HepG2 (cell line): ENCODE measurements at regions not wholly inside any gene's neighbourhood (a gene's known extent, or its start where the extent isn't known, plus 50 kb on each side); places are given as distances from the start of the nearest gene placed in this dataset.
A peak's percentile ranks its signal among the peaks of the same experiment; 100 is the strongest.

ENCODE experiments used
- ARID2 ChIP-seq: sonication (generic); formaldehyde crosslinking; IDR thresholded peaks from 2 replicates; pipeline ENCODE4 v1.8.1; 2022; ENCODE audit warnings: mild to moderate bottlenecking, missing genetic modification reagents, borderline replicate concordance
- BORCS8-MEF2B ChIP-seq: sonication (generic); formaldehyde crosslinking; IDR thresholded peaks from 2 replicates; pipeline ENCODE4 v1.8.0; 2022; ENCODE audit warnings: mild to moderate bottlenecking, missing genetic modification reagents
- CREB1 ChIP-seq, 2 experiments: fragments of 450-650 bp in 1 of 2; IDR thresholded peaks; 2 replicates each; pipeline ENCODE4 v1.6.1; 2016 to 2017; ENCODE audit warnings: control low read depth in 1 of 2, mild to moderate bottlenecking in 1 of 2, missing compliant biosample characterization in 1 of 2, missing genetic modification characterization in 1 of 2
- EHMT2 ChIP-seq: fragments of 200-600 bp; sonication (generic); IDR thresholded peaks from 2 replicates; pipeline ENCODE4 v1.7.0; 2017; ENCODE audit warnings: antibody characterized with exemption, low read depth, low read length, borderline replicate concordance
- ERF ChIP-seq: IDR thresholded peaks from 2 replicates; pipeline ENCODE4 v1.6.1; 2018; ENCODE audit warnings: missing biosample characterization, missing genetic modification reagents
- GATA4 ChIP-seq: sonication (generic); IDR thresholded peaks from 2 replicates; pipeline ENCODE4 v1.6.1; 2016; ENCODE audit warnings: antibody characterized with exemption, low read depth, borderline replicate concordance
- HNRNPH1 ChIP-seq: fragments of 200-400 bp; formaldehyde crosslinking; optimal IDR thresholded peaks from 2 replicates; pipeline ENCODE3; 2017; ENCODE audit warnings: mild to moderate bottlenecking, low read depth, low read length
- HOXA5 ChIP-seq: sonication (generic); formaldehyde crosslinking; IDR thresholded peaks from 2 replicates; pipeline ENCODE4 v1.4.0; 2020; ENCODE audit warnings: missing genetic modification reagents
- ISL2 ChIP-seq: sonication (generic); formaldehyde crosslinking; IDR thresholded peaks from 2 replicates; pipeline ENCODE4 v1.5.0; 2020; ENCODE audit warnings: missing genetic modification reagents
- MEIS1 ChIP-seq: sonication (generic); formaldehyde crosslinking; IDR thresholded peaks from 2 replicates; pipeline ENCODE4 v1.9.0; 2021; ENCODE audit warnings: mild to moderate bottlenecking, missing genetic modification reagents, moderate library complexity, borderline replicate concordance
- NCOA2 ChIP-seq: sonication (generic); formaldehyde crosslinking; IDR thresholded peaks from 2 replicates; pipeline ENCODE4 v1.8.0; 2022; ENCODE audit warnings: inconsistent platforms
- PRMT3 ChIP-seq: sonication (generic); formaldehyde crosslinking; IDR thresholded peaks from 2 replicates; pipeline ENCODE4 v1.8.1; 2022; ENCODE audit warnings: low read depth, mild to moderate bottlenecking, moderate library complexity, missing genetic modification reagents, borderline replicate concordance
- REPIN1 ChIP-seq: sonication (generic); formaldehyde crosslinking; IDR thresholded peaks from 2 replicates; pipeline ENCODE4 v1.8.0; 2022; ENCODE audit warnings: missing genetic modification reagents, low read depth, mild to moderate bottlenecking, borderline replicate concordance
- RORA ChIP-seq: sonication (generic); formaldehyde crosslinking; IDR thresholded peaks from 2 replicates; pipeline ENCODE4 v1.5.0; 2020; ENCODE audit warnings: mild to moderate bottlenecking, missing genetic modification reagents, moderate library complexity
- SMAD9 ChIP-seq: sonication (generic); formaldehyde crosslinking; IDR thresholded peaks from 2 replicates; pipeline ENCODE4 v1.5.1; 2020; ENCODE audit warnings: mild to moderate bottlenecking, missing genetic modification reagents
- SMARCE1 ChIP-seq: fragments of 450-650 bp; IDR thresholded peaks from 2 replicates; pipeline ENCODE4 v1.6.1; 2017; ENCODE audit warnings: borderline replicate concordance
- TRIM24 ChIP-seq: sonication (generic); formaldehyde crosslinking; IDR thresholded peaks from 2 replicates; pipeline ENCODE4 v1.8.0; 2022; ENCODE audit warnings: mild to moderate bottlenecking, missing genetic modification reagents
- ZFAT ChIP-seq: sonication (generic); formaldehyde crosslinking; conservative IDR thresholded peaks from 2 replicates; pipeline ENCODE4 v1.8.1; 2023; ENCODE audit warnings: missing genetic modification reagents, inconsistent platforms
- ZFP62 ChIP-seq: sonication (generic); formaldehyde crosslinking; IDR thresholded peaks from 2 replicates; pipeline ENCODE4 v1.4.0; 2020; ENCODE audit warnings: missing genetic modification reagents
- ZMYM4 ChIP-seq: sonication (generic); formaldehyde crosslinking; IDR thresholded peaks from 2 replicates; pipeline ENCODE4 v1.8.1; 2023; ENCODE audit warnings: mild to moderate bottlenecking, missing genetic modification reagents
- ZNF263 ChIP-seq: sonication (generic); formaldehyde crosslinking; IDR thresholded peaks from 2 replicates; pipeline ENCODE4 v1.4.0; 2020; ENCODE audit warnings: missing genetic modification reagents
- ZNF782 ChIP-seq: sonication (generic); formaldehyde crosslinking; IDR thresholded peaks from 2 replicates; pipeline ENCODE4 v1.4.0; 2020; ENCODE audit warnings: missing genetic modification reagents, mild to moderate bottlenecking, borderline replicate concordance
- TF ChIP-seq, protein P1 (sequence below): IDR thresholded peaks from 2 replicates; pipeline ENCODE4 v1.6.1; 2018; ENCODE audit warnings: missing genetic modification reagents
- TF ChIP-seq, protein P2 (sequence below): sonication (generic); formaldehyde crosslinking; IDR thresholded peaks from 2 replicates; pipeline ENCODE4 v1.4.0; 2020; ENCODE audit warnings: missing genetic modification reagents, borderline replicate concordance
- TF ChIP-seq, protein P3 (sequence below): IDR thresholded peaks from 2 replicates; pipeline ENCODE4 v1.6.1; 2016; ENCODE audit warnings: missing compliant biosample characterization, missing genetic modification reagents, borderline replicate concordance
- TF ChIP-seq, protein P4 (sequence below): IDR thresholded peaks from 2 replicates; pipeline ENCODE4 v1.6.1; 2018; ENCODE audit warnings: missing genetic modification reagents, mild to moderate bottlenecking, missing compliant biosample characterization

- TF ChIP-seq, protein P1, sequence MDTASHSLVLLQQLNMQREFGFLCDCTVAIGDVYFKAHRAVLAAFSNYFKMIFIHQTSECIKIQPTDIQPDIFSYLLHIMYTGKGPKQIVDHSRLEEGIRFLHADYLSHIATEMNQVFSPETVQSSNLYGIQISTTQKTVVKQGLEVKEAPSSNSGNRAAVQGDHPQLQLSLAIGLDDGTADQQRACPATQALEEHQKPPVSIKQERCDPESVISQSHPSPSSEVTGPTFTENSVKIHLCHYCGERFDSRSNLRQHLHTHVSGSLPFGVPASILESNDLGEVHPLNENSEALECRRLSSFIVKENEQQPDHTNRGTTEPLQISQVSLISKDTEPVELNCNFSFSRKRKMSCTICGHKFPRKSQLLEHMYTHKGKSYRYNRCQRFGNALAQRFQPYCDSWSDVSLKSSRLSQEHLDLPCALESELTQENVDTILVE, result 0 out of 2 replicates have a peak, but pooled peaks have one; percentile 31
- TF ChIP-seq ZNF263, result no peak
- peak; percentile 38; the same call in 1 of the 2 replicates for TF ChIP-seq MEIS1 (CRISPR knock-in tag)
- TF ChIP-seq BORCS8-MEF2B (CRISPR knock-in tag), result no peak
- peak; percentile 71 for TF ChIP-seq ZMYM4 (CRISPR knock-in tag)
- no peak for TF ChIP-seq HNRNPH1
- TF ChIP-seq REPIN1 (CRISPR knock-in tag), result no peak
- TF ChIP-seq, protein P2, sequence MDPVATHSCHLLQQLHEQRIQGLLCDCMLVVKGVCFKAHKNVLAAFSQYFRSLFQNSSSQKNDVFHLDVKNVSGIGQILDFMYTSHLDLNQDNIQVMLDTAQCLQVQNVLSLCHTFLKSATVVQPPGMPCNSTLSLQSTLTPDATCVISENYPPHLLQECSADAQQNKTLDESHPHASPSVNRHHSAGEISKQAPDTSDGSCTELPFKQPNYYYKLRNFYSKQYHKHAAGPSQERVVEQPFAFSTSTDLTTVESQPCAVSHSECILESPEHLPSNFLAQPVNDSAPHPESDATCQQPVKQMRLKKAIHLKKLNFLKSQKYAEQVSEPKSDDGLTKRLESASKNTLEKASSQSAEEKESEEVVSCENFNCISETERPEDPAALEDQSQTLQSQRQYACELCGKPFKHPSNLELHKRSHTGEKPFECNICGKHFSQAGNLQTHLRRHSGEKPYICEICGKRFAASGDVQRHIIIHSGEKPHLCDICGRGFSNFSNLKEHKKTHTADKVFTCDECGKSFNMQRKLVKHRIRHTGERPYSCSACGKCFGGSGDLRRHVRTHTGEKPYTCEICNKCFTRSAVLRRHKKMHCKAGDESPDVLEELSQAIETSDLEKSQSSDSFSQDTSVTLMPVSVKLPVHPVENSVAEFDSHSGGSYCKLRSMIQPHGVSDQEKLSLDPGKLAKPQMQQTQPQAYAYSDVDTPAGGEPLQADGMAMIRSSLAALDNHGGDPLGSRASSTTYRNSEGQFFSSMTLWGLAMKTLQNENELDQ (CRISPR knock-in tag), result no peak
- TF ChIP-seq, protein P3, sequence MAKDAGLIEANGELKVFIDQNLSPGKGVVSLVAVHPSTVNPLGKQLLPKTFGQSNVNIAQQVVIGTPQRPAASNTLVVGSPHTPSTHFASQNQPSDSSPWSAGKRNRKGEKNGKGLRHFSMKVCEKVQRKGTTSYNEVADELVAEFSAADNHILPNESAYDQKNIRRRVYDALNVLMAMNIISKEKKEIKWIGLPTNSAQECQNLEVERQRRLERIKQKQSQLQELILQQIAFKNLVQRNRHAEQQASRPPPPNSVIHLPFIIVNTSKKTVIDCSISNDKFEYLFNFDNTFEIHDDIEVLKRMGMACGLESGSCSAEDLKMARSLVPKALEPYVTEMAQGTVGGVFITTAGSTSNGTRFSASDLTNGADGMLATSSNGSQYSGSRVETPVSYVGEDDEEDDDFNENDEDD, result no peak
- TF ChIP-seq SMARCE1, result no peak
- TF ChIP-seq ZFP62 (CRISPR knock-in tag), result no peak
- TF ChIP-seq, protein P4, sequence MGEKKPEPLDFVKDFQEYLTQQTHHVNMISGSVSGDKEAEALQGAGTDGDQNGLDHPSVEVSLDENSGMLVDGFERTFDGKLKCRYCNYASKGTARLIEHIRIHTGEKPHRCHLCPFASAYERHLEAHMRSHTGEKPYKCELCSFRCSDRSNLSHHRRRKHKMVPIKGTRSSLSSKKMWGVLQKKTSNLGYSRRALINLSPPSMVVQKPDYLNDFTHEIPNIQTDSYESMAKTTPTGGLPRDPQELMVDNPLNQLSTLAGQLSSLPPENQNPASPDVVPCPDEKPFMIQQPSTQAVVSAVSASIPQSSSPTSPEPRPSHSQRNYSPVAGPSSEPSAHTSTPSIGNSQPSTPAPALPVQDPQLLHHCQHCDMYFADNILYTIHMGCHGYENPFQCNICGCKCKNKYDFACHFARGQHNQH, result peak; percentile 96; the same call in 1 of the 2 replicates
- TF ChIP-seq NCOA2 (CRISPR knock-in tag), result peak; percentile 58; the same call in 1 of the 2 replicates
- no peak for TF ChIP-seq GATA4
- no peak for TF ChIP-seq RORA (CRISPR knock-in tag)
- no peak for TF ChIP-seq ARID2 (CRISPR knock-in tag)
- no peak for TF ChIP-seq ZFAT (CRISPR knock-in tag)
- TF ChIP-seq TRIM24 (CRISPR knock-in tag), result no peak
- no peak for TF ChIP-seq EHMT2
- TF ChIP-seq HOXA5, result no peak
- TF ChIP-seq ZNF782 (CRISPR knock-in tag), result no peak
- no peak for TF ChIP-seq PRMT3
- TF ChIP-seq ERF (CRISPR knock-in tag), result 0 out of 2 replicates have a peak, but pooled peaks have one; percentile 29
- no peak for TF ChIP-seq SMAD9
- TF ChIP-seq CREB1 (IDR thresholded peaks at IDR 0.05), result no peak
- TF ChIP-seq CREB1 (CRISPR knock-in tag; IDR thresholded peaks at IDR 0.05), result peak; percentile 51; the same call in 1 of the 2 replicates
- TF ChIP-seq ISL2 (CRISPR knock-in tag), result peak; percentile 90
These were observed 110.6 kb upstream of the TENT5A start (continued) for GRCh38 chr6:81863123-81863522.
